T-helper 1 cell treated with Interleukin-12 subunit alpha and Interleukin-12 subunit beta and Interleukin-4 antibody, amounts not matched to agents 30 ng/mL and 1 ng/mL, for 36 hours (primary cell): ENCODE measurements at regions not wholly inside any gene's neighbourhood (a gene's known extent, or its start where the extent isn't known, plus 50 kb on each side); places are given as distances from the start of the nearest gene placed in this dataset.

Source experiments
- intact Hi-C: fragments of 100-400 bp; cut with micrococcal nuclease; formaldehyde crosslinking; loops from one replicate; pipeline ENCODE4 v1.15.1; 2024

DNA sequence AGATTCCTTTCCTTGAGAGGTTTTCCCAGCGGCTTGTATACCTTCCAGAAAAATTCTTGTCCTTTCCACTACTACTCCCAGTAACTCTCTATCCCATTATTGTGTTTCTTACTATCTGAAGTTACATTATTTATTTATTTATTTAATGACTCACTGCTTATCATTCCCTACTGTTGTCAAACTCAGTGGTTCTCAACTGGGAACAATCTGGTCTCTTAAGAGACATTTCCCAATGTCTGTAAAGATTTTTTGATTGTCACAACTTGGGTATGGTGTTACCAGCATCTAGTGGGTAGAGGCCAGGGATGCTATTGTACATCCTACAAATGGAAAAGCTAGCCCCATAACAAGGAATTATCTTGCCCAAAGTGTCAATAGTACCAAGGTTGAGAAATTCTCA is 771.5 kb upstream of the ADGRL2 start:
- intact Hi-C loops, result no loop called here

DNA sequence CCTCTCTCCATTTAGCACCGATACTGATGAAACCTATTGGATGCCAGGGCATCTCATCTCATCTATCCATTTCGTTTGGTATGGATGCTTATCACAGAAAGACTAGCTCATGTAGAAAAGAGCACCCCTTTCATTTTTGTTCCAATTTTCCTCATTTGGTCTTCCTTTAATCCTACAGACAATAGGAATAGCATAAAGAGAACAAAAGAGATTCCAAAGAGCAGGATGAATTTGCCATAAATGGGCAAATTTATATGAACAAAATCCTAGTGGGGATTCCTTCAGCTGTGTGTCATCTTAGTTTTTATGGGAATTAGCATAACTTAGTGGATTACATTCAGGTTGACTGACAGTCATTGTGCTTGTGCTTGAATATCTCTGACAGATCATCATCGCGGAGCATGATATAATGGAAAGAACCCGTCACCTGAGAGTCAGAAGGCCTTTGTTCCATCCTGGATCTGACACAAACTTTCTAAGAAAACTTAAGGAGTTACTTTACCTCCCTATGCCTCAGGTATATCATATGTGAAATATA is 777.5 kb upstream of the ADGRL2 start:
- intact Hi-C loops, result no loop called here

DNA sequence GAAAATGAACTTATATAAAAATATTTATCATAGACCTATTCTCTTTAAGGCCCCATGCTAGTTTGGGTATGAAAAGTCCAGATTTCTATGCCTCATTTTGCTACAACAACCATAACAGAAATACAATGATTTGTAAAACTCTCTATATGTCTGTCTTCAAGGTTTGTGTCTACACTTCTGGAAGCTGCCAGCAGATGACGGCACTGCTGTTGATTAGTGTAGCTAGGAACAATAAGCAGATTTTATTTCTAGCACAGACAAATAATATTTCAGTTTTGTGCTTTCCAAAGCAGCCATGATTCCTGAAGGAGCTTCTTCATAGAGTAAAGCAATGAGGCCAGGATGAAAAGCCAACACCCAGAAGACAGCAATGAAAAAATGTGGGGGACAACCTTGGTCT is 779.6 kb upstream of the ADGRL2 start:
- intact Hi-C loops, result no loop called here

DNA sequence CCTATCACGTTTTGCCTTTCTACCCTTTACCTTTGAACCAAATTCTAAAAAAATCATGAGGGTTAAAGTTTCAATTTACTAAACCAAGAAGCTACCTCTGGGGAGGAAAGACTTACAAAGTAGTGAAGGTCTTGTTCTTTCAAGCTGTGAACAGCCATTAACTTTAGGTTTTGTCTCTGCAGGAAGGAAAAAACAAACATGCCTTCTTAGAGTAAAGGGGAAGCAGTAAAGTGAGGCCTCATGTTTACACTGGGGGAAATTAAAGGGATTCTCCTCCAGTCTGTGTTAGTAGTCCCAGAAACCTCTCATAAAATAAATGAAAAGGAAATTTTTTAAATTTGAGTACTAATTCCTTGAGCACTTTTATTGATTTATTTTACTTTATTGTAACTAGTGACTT is 780.2 kb upstream of the ADGRL2 start:
- intact Hi-C loops, result no loop called here

DNA sequence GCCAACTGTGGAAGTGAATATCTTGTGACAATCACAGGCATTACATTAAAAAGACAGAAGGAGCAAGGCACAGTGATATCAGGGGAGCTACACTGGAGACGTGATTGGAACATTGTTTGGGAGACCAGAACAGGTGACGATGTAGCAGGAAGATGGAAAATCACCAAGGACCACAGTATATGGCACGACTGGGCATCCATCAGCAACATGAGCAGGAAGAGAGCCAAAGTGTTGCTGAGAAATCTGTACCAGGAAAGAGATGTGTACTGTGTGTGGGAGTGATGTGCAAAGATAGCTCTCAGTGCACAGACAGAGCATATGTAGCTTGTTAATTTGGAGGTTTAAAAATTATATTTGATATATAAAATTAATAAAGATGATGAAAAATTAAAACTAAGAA is 790.6 kb upstream of the ADGRL2 start:
- intact Hi-C loops, result no loop called here

DNA sequence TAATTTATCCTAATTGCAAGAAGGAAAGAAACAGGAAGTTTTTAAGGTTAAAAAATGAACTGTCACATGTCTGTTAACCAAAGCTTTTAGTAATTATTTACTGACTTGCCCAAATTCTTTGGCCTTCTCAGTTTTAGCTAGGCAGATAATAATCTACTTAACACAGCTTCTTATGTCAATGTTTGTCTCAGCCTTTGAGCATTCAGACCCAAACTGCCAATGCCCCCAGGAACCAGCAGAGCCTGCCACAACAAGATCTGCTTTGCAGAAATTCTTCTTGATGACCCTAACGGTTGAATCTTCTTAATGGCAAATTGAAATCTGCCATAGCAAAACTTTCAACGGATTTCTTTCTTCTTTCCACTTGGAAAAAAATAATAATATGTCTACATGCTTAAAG is 792.4 kb upstream of the ADGRL2 start:
- intact Hi-C loops, result no loop called here

DNA sequence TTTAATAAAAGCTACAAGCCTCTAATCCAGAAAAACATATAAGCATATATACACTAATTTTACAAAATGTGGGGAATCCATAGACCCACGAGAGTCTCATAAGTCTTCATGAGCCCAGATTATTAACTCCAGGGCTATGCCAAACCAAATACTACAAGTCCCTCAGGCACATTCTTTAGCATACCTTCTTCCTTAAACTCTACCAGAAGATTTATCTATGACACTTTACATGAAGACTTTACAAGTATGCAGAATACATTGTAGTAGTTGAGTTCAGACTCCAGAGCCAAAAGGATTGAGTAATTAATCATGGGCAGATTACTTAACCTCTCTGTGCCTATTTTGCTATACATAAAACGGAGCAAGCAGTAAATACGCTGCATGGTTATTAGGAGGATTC is 793.7 kb upstream of the ADGRL2 start:
- intact Hi-C loops, result no loop called here

DNA sequence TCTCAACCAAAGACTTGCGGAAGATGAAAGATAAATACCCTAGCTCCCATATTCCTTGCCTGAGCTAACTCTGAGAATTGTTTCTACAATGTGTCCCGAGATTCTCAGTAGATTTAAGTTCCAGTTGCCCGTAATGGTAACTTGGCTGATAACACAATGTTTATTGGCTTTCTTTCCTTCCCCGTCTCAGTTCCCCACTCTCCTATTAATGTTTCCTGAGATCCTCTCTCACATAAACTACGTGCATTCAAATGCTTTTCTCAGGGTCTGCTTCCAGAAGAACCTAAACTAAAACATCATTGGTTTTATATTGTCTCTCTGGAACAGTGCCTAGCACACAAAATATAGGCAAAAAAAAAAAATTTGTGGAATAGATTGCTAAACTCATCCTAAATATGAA is 794.2 kb upstream of the ADGRL2 start:
- intact Hi-C loops, result no loop called here

DNA sequence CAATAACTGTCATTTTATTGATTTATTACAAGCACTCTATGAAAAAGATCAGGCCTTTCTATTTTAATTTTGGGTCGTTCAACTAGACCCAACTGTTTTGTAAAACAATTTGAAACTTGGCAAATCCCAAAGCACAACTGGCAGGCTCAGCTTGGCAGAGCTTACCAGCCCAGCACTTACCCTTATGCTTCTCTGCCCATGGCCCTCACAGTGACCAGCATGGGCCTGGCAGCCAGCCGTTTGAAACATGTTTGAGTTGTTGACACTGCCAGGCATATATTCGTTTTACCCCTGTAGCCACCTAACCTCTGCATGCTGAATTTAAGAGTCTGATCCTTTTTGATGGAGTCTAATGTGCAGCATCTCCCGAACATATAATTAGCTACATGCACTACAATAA is 796.7 kb upstream of the ADGRL2 start:
- intact Hi-C loops, result no loop called here

DNA sequence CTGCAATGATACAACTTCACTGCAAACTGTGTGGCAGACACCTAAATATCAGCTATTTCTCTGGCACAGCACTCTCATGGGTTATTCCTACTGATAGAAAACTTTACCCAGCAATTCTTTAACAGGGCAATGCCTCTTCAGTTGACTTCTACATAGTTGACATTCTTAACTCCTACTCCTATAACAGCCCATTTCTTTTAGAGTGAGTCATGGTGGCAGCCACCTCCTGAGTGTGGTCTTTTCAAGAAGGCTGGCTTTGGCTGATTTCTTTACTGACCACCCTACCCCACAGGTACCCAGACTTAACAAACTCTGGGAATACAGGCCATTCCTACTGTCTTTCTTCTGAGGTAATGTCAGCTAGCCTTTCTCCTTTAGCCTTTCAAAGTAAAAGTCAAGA is 805.8 kb upstream of the ADGRL2 start:
- intact Hi-C loops, result no loop called here

DNA sequence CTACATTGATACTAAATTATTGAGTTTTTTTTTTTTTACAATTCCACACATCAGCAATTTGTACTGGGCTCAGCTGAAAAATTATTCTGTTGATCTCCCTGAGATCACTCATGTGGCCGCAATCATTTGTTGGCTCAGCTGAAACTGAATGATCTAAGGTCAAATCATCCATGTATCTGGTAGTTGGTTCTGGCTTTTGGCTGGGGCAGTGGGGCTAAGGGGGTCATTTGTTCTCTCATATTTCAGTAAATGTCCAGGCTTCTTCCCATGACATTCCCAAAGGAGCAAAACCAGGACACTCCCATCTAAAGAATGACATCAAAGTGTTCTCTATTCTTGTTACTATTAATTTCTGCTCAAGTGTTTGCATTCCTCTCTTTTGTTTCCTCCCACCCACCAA is 806.7 kb upstream of the ADGRL2 start:
- intact Hi-C loops, result no loop called here

DNA sequence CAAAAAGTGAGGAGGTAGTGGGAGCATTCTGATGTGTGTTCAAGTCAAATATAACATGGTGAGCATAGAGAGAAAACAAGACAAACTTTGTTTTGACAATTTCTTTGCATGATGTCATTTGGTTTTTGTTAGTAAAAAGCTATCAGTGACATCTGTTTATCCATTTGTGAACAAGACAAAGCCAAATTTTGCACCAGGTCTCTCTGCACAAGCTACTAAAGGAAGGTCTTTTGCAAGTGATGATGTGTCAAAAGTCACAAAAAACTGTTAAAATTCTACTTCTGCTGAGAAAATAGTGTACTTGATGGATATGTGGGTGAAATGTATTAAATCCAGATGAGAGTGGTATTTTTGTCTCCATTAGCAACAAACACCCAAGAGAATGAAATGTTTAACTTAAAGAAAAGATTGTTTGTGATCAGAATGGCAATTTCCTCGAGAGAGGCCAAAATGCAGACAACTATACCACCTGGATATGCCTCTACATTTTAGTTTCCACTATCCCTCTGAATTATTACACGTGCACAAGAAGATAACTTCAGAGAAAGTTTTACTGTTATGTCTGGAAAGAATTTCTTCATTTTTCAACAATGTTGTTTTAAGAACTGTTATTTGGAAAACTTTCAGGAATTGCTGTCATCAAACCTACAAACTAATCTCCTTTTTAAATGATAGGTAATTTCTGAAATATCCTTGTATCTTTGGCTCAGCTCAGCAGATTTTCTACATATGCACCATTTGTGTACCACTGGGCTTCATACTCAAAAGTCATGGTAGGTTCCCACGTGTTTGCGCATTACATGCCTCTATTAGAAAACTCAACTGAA is 807.4 kb upstream of the ADGRL2 start:
- intact Hi-C loops, result no loop called here

DNA sequence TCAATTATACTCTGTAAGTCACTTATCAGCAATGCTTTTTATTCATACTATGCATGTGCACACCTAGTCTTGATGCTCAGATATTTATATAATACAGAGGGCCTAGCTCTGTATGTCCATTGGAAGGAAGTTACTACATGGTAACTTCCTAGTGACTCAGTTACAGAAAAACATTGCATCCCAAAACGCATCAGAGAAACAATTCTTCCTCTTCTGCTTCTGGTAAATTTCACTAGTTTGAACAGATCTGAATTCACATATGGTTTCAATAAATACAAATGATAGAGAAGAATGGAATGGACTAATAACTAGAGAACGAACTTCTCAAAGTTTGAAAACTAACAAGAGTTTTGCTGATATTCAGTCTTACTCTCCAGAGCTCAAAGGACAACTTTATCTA is 811.3 kb upstream of the ADGRL2 start:
- intact Hi-C loops, result no loop called here

DNA sequence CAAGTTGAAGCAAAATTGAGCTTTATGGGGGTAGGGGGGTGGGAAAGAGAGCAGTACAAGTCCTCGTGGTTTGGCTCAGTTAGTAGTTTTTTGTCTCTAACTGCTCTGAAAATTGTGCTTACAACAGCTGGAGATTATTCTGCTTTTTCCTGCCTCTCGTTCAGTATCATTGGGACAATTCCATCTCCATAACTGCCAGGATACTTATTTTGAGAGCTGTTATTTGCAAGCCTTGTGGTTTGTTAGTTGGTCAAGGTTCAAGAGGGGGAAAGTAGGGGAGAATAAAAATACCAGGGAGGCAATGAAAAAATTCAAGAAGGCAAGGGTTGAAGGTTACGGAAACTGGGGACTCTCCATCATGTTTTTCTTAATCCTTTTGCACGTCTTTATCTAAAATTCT is 811.8 kb upstream of the ADGRL2 start:
- intact Hi-C loops, result no loop called here

DNA sequence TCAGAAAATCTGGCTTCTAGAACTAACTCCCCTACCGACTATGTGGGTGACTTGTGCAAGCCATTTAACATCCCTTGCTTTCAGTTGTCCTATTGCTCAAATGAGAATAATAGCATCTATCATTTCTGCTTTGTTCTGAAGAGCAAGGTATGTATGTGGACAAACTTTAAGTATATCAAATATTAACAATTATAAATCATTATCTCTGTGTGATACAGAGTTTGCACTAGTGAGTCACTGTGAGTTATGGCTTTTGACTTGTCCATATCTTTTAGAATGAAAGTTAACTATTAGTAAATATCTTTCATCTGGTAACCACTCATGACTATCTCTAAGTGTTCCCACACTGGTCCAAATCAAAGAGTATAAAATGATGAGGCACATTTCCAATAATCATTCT is 812.9 kb upstream of the ADGRL2 start:
- intact Hi-C loops, result no loop called here

DNA sequence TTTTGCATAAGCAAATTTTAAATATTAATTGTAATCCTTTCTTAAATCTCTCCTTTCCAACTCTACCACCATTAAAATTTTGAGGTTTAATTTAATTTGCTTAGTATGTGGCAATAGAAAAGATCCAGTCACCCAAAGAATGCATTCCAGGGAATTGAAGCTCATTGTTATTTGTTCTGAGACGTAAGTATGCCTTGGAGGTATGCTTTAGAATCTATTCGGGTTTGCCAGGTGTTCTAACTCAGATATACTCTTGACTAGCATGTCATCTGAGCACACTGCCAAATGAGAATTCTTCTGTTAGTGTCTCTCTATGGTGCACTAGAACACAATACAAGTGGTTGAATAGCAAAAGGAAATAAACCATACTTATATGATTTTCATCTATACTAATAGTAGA is 813.6 kb upstream of the ADGRL2 start:
- intact Hi-C loops, result no loop called here

DNA sequence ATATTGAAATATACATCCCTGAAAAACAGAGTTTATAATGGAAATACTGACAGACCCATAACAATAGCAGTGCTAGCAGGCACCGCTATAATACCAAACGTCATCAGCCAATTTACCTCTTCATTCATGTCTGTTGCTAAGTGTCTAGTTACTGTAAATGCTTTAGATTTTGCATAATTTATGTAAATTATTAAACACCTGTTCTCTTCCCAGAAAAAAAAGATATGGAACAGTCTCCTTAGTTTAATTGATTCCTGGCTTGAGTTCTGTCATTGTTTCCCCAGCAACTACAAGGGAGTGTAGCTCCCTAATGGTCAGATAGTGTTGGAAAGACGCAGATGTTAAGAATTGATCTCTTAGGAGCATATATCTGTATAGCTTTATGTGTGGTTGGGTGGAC is 817.9 kb upstream of the ADGRL2 start:
- intact Hi-C loops, result no loop called here

DNA sequence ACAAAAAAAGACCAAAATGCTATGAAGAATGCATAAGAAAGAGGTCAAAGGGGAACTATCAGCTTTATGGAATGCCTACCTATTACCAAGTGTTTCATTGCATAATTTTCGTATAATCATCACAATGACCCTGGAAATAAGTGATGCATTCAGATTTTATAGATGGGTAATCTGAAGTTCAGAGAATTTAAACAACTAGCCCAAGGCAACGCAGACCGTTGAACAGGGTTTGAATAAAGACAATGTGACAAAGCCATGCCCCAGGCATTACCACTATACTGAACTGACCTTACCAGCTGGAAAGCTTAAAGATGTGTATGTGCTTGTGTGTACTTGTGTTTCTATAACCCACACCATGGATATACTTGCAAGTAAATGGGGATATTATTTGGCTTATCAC is 827.6 kb upstream of the ADGRL2 start:
- intact Hi-C loops, result no loop called here

DNA sequence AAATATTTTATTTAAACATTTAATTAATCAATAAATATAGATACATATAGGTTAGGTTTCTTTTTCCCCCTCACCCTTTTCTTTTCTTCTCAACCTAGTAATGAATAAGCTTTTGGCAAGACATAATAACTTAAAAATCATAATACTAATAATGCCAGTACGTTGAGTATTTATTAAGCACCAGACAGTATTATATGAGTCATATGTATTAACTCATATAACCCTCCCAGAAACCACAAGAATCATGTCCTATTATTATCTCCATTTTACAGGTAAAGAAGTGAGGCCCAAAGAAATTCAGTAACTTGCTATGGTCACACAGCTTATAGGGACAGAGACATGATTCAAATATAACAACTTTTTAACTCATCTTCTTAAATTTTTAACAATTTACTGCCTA is 834.5 kb upstream of the ADGRL2 start:
- intact Hi-C loops, result no loop called here

DNA sequence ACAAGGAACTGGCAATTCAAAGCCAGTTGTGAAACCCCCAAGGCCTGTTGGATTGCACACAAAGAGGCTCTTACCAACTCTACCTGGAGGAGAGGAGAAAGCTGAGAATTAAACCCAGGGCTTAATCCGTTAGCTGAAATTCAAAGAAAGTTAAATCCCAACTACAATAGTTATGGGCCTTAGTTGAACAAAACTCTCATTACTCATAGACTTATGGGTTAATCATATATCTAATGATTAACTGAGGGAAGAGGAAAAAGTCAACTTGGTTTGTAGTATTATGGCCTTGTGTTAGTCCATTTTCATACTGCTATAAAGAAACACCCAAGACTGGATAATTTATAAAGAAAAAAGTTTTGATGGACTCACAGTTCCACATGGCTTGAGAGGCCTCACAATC is 838.2 kb upstream of the ADGRL2 start:
- intact Hi-C loops, result no loop called here

DNA sequence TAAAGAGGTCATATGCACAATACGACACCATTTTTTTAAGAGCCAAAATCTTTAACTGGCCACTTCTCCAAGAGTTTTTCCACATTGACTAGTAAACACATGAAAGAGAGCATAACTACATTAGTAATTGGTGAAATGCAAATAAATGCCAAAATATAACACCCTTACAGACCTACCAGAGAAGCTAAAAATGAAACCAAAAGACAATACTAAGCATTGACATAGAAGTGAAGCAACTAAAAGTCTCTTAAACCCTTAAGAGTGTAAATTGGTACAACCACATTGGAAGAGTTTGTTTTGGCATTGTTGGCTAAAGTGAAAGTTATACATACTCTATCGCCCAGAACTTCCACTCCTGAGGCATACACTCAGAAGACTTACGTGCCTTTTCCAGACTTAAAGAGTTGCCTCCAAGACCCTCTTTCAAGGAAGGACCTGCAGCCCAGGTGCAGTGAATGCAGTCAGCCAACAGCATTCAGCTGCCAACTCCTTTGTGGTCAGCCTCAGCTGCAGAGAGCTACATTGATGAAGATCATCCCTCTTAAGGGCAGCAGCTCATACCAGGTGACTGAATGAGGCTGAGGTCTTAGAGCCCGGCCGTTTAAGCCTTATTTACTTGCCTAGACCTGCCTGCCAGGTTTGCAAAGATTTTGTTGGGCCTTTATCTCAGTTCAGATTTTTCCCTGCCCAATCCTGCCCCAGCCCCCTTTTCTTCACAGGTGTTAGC is 839.1 kb upstream of the ADGRL2 start:
- intact Hi-C loops, result no loop called here

DNA sequence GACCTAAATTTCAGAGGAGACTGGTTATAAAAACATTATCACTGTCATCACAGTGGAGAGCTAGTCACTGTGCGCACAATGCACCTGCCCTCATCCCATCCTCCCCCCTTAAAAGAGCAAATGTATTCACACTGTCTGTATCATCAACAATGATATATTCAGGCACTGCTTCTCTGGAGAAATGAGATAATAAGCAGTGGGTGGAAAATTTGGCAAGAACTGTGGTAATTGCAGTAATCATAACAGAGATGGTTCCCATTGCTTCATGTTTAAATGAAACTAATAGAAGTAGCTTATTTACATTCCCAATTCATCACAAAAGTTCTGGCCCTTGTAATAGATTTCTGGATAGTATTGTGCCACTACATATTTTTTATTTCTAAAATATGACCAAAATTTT is 867.4 kb upstream of the ADGRL2 start:
- intact Hi-C loops, result no loop called here

DNA sequence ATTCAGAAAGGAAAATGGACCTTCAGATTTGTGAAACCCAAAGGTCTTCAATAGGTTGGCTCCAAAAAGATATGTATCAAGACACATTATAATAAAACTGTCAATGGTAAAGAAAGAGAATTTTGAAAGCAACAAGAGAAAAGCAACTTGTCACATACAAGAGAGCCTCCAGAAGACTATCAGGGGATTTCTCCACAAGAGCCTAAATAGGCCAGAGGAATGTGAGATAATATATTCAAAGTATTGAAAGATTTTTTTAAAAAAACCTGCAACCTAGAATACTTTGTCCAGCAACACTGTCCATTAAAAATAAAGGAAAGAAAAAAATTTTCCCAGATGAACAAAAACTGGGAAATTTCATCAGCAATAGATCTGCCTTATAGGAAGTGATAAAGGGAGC is 869.6 kb upstream of the ADGRL2 start:
- intact Hi-C loops, result no loop called here
